ENCODE measurements at regions not wholly inside any gene's neighbourhood (a gene's known extent, or its start where the extent isn't known, plus 50 kb on each side); places are given as distances from the start of the nearest gene placed in this dataset.

DNA sequence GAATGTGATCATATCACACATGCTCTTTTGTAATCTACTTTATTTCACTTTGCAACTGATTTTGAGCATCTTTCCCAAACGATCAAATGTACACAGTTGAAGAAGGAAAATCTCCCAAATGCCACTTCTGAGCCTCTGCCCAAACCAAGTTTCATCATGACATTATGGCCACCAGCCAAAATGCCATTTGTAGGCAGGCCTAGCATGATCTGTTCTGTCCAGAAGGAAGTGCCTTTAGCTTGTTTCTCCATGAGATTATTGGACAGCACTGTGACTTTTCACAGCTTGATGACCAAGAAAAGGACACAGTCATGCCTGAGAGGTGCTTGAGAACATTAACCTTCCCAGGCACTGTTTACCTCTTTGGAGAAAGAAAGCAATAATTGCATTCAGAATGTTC, 73.2 kb upstream of the PIP5K1B start:
- no peak overlapping the region for H4K8ac ChIP-seq (ENCODE audit: extremely low read depth, insufficient read depth, low read length)
- CTCF ChIA-PET (ENCODE audit: partially characterized antibody): interaction anchor here (1.3 to 1.4 kb wide), 2 partner anchors 9 to 46 kb away, joined by 4 to 6 read pairs; no protein-coding TSS in a partner anchor

More for the DNA sequence above, 73.2 kb upstream of the PIP5K1B start:
- no peak overlapping the region for H3K18ac ChIP-seq (ENCODE audit: extremely low read depth, low read length)
- no peak overlapping the region for H2BK5ac ChIP-seq (ENCODE audit: low read depth, low read length)
- H2BK120ac ChIP-seq (replicated peaks; ENCODE audit: low read depth, low read length): no peak overlapping the region
- no peak overlapping the region for H2BK20ac ChIP-seq (ENCODE audit: low read length)
- H3K4me3 ChIP-seq (ENCODE audit: extremely low read depth in 1 of 4, insufficient read depth in 2 of 4, low read depth in 3 of 4, low read length in 4 of 4): no peak overlapping the region
- no peak overlapping the region for H3K4me2 ChIP-seq (ENCODE audit: insufficient read depth in 1 of 2, low read depth in 2 of 2, low read length in 2 of 2)
- no peak overlapping the region for H4K91ac ChIP-seq (replicated peaks; ENCODE audit: insufficient read length, low read length)
- H3K27ac ChIP-seq (ENCODE audit: low read depth, low read length): no peak overlapping the region
- H2BK12ac ChIP-seq (ENCODE audit: low read depth, low read length): no peak overlapping the region
- FAIRE-seq: no peak
- no peaks in the 10 kb centered on the region for H3K79me1 ChIP-seq (ENCODE audit: low read depth, low read length)
- no peaks in the 10 kb centered on the region for H3K27me3 ChIP-seq (replicated peaks in 1 of 4; ENCODE audit: control insufficient read depth in 3 of 4, extremely low read depth in 1 of 4, insufficient read depth in 3 of 4, low read length in 3 of 4)
- no peak overlapping the region for H3K56ac ChIP-seq (replicated peaks; ENCODE audit: insufficient read length, low read depth, low read length)
- no peak for DNase-seq (ENCODE audit: low read depth in 1 of 2, low spot score in 2 of 2)
- 88% methylated on average over 1 of the region's 1 CpG; no CpG with 5 or more reads in 1 of the 2 experiments for WGBS, 2 experiments (ENCODE audit: extremely low coverage in 1 of 2, insufficient coverage in 1 of 2, insufficient read length in 1 of 2, insufficient replicate concordance in 2 of 2, low coverage in 1 of 2, low lambda C conversion rate in 2 of 2, missing lambda C conversion rate in 1 of 2)
- POLR2A ChIA-PET (ENCODE audit: partially characterized antibody): no interaction called here
- no peak overlapping the region for H2AFZ ChIP-seq (ENCODE audit: low read length)
- H4K20me1 ChIP-seq (replicated peaks in 1 of 2; ENCODE audit: control insufficient read depth in 1 of 2, insufficient read depth in 2 of 2, low read length in 2 of 2): no peaks in the 10 kb centered on the region
- H3K9ac ChIP-seq (replicated peaks in 1 of 4; ENCODE audit: extremely low read depth in 1 of 4, low read depth in 3 of 4, low read length in 3 of 4): no peak overlapping the region
- H3K4ac ChIP-seq (replicated peaks; ENCODE audit: insufficient read length, low read depth, low read length): no peak overlapping the region
- no peaks in the 10 kb centered on the region; the same call in 1 of the 2 replicates for H3K23me2 ChIP-seq (ENCODE audit: low read depth, low read length)
- no peaks in the 10 kb centered on the region for H3K36me3 ChIP-seq (ENCODE audit: control insufficient read depth in 2 of 4, insufficient read depth in 4 of 4, low read length in 3 of 4)
- H4K5ac ChIP-seq (ENCODE audit: insufficient read length, low read depth, low read length): no peak overlapping the region
- H2AK5ac ChIP-seq (ENCODE audit: low read depth, low read length): no peak overlapping the region
- 0 out of 7 replicates have a peak, but pooled peaks cover 0 to under 1% (median 0%) of the 10 kb centered on the region in 4 experiments for H3K4me1 ChIP-seq (replicated peaks in 1 of 4; ENCODE audit: control insufficient read depth in 3 of 4, insufficient read depth in 4 of 4, low read length in 3 of 4)
- no peaks in the 10 kb centered on the region for H3K79me2 ChIP-seq (ENCODE audit: control insufficient read depth in 1 of 2, insufficient read depth in 2 of 2, low read length in 2 of 2)
- H3K23ac ChIP-seq (ENCODE audit: insufficient read length): no peak overlapping the region
- no peak overlapping the region for H3K14ac ChIP-seq (ENCODE audit: insufficient read length)
- H2BK15ac ChIP-seq (ENCODE audit: low read length): no peak overlapping the region
- no peaks in the 10 kb centered on the region for H3K9me3 ChIP-seq (ENCODE audit: insufficient read depth in 2 of 2, low read depth in 1 of 2, low read length in 1 of 2)
- TF ChIP-seq KDM4A (IDR thresholded peaks at IDR 0.05; ENCODE audit: low read depth, low read length, severe bottlenecking) (no peak), CBX5 (IDR thresholded peaks at IDR 0.05; ENCODE audit: low read depth, low read length) (no peak), RBBP5 (IDR thresholded peaks at IDR 0.05; ENCODE audit: borderline replicate concordance, low read depth, low read length) (no peak), SUZ12 (IDR thresholded peaks at IDR 0.05; ENCODE audit: low read length) (no peak)
